LoVo (cell line): ENCODE measurements at regions not wholly inside any gene's neighbourhood (a gene's known extent, or its start where the extent isn't known, plus 50 kb on each side); places are given as distances from the start of the nearest gene placed in this dataset.

Experiments used
- DNase-seq: peaks from one replicate; pipeline ENCODE4 v3.0.0-alpha.2; 2016; ENCODE audit warnings: low spot score

DNA sequence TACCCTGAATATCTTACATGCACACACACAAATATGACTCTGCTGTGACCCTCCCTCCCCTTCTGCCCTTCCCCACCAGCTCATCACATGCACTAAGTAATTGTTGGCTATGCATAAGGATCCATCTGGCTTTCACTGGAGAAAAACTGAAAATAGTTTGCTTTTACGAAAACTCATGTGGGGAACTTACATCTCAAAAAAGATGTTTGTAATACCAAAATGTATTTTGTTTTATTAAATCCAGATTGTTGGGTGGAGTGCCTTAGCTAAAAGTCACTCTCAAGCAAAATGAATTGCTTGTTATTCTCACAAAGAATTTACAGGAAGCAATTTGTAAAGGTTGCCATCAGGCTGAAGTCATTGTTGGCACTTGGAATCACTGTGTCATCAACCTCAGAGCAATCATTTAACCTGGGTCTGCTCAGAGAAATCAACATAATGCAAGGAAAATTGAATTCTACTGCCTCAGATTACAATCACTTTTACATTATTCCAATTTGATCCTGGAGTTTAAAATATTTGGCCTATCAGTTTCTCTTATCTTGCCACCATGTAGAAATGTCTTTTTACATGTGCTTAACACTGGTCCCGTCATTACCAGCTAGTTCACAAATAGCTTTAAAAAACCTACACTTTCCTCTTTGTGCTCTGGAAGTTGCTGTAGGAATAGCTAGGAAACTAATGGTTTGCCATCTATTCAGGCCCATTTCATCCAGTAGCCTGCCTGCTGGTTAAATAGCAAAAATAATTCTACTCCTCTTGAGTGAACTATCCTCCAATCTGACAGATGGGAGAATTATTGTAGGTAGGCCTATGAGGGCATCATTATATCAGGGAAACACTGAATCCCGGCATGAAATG, 90.3 kb upstream of the TMEM17 start:
- DNase-seq: no peak

DNA sequence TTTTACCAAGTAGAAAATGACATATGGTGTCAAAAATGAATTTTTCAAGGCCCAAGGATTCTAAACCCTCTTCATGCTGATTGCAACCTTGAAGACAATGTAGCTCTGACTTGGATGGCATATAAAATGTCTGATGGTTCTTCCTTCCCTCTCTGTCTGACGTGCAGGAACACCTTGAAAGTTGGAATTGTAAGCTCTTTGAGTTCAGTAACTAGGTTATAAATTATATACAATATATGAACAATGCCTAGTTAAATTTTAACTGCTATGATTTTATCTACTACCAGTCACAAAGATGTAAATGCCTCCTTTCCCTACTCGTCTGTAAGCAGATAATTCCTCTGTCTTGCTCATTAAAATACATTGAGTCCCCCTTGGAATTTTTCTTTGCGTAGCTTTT, 89.5 kb upstream of the TMEM17 start:
- no peak for DNase-seq

DNA sequence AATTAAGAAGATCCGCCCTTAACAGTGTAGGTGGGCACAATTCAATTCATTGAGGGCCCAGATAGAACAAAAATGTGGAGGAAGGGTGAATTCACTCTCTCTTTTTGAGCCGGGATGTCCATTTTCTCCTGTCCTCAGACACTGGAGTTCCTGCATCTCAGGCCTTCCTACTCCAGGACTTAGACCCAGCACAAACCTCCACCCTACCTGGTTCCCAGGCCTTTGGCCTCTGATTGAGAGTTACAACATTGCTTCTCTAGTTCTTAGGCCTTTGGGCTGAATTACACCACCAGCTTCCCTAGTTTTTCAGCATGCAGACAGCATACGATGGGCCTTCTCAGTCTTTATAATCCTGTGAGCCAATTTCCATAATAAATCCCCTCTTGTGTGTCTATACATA, 87.8 kb upstream of the TMEM17 start:
- DNase-seq: no peak

- DNase-seq: no peak
Observed at GRCh38 chr2:62591491-62591890, 85.5 kb upstream of the TMEM17 start.

- no peak for DNase-seq
Observed at GRCh38 chr2:62589691-62590356, 83.8 kb upstream of the TMEM17 start.

DNA sequence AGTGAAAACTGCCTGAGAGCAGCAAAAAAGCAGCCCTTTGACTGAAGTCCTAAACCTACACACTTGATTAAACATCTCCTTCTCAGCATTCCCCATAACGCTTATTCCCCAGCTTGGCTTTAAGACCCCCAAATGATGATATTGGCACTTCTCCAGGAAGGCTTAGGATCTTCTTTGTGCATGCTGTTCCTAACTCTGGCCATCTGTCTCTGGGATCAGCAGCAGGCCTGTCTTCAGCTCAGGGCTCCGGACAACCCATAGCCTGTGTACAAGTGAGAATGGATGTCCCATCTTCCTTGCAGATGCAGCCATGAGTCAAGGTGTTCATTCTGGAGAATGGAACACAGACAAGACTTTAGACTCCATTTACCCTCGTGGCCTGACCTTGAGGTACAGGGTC, 81.6 kb upstream of the TMEM17 start:
- no peak for DNase-seq

GRCh38 chr2:62586981-62587380, 81.0 kb upstream of the TMEM17 start:
- DNase-seq: no peak

GRCh38 chr2:62578803-62579640, 73.0 kb upstream of the TMEM17 start:
- DNase-seq: peak; percentile 77

- peak; percentile 87 for DNase-seq
Observed at GRCh38 chr2:62577994-62578781, 72.2 kb upstream of the TMEM17 start.

DNA sequence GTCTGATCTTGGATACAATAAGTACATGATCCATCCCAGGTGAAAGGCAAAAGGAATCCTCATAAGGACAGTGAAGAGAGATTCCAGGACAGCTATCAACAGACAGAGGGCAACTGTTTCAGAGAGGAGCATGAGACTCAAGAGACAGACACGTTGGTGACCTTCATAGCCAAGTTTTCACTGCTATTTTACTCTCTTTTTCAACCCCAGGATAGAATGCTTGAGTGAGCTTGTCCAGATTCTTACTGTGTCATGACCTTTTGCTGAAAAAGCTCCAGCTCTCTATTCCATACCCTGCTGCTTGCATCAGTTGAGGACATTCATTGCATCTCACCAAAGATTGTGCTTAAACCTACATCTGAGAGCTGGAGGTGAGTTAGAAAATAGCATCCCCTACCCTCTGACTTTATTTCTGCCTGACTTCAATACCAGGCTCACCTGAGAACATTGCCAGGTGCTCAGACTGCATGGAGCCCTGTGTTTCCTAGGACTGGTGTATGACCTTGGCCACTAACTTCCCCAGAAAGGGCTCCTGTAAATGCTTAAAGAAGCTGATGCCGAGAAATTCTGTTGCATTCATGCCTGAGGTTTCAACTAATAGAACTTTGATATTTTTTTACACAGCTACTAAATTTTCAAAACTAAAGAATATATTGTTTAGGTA, 70.4 kb upstream of the TMEM17 start:
- DNase-seq: no peak

- no peak for DNase-seq
Observed at GRCh38 chr2:62573936-62574335, 67.9 kb upstream of the TMEM17 start.

DNA sequence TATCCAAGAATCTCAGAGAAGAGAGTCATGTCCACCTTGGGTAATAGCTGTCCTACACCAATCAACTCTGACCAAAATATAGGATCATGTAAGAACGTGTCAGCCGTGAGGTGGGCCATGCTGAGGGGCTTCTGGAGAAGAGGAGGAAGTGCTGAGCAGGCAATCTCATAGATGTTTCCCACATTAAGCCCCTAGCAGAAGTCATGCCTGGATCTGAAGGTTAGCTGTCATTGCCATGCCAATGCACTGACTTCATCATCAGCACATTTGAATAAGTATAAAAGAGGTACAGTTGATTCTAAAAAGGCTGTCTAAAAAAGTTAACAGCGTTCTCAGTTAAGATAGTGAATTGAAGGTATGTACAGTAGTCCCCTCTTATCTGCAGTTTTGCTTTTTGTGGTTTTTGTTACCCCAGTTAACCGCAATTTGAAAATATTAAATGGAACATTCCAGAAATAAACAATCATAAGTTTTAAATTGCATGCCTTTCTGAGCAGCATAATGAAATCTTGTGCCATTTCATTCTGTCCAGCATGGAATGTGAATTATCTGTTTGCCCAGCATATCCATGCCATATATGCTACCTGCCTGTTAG, 67.2 kb upstream of the TMEM17 start:
- no peak for DNase-seq

- DNase-seq: no peak
Observed at GRCh38 chr2:62570861-62571698, 65.1 kb upstream of the TMEM17 start.

- DNase-seq: peak; percentile 69
Observed at GRCh38 chr2:62569907-62570841, 64.2 kb upstream of the TMEM17 start.

GRCh38 chr2:62568983-62569837, 63.2 kb upstream of the TMEM17 start:
- DNase-seq: peak; percentile 20

GRCh38 chr2:62568074-62568473, 62.1 kb upstream of the TMEM17 start:
- no peak for DNase-seq

GRCh38 chr2:62567669-62568068, 61.7 kb upstream of the TMEM17 start:
- DNase-seq: no peak

- no peak for DNase-seq
Observed at GRCh38 chr2:62566847-62567246, 60.9 kb upstream of the TMEM17 start.
